ENCODE measurements at regions not wholly inside any gene's neighbourhood (a gene's known extent, or its start where the extent isn't known, plus 50 kb on each side); places are given as distances from the start of the nearest gene placed in this dataset.
"Not testable (repeated sequence)": the region's sequence is repeated elsewhere in the genome, so short reads cannot be mapped to it uniquely, and the experiment has no call there.

GRCh38 chr2:122267947-122268346 lies 512.5 kb downstream of the TSN start:
- no peaks in the 10 kb centered on the region for H3K9me3 Mint-ChIP-seq
- no peak overlapping the region for H3K4me3 Mint-ChIP-seq
- no peaks in the 10 kb centered on the region for H3K4me1 Mint-ChIP-seq
- no peak overlapping the region for H3K27ac Mint-ChIP-seq
- H3K27me3 Mint-ChIP-seq: no peaks in the 10 kb centered on the region
- no peaks in the 10 kb centered on the region for H3K36me3 Mint-ChIP-seq

GRCh38 chr2:122273785-122274419 lies 518.5 kb downstream of the TSN start:
- Mint-ChIP-seq H3K4me1 (no peaks in the 10 kb centered on the region), H3K4me3 (no peak overlapping the region), H3K27me3 (no peaks in the 10 kb centered on the region), H3K36me3 (no peaks in the 10 kb centered on the region), H3K27ac (no peak overlapping the region), H3K9me3 (no peaks in the 10 kb centered on the region)

GRCh38 chr2:122277956-122278355 lies 522.5 kb downstream of the TSN start:
- H3K9me3 Mint-ChIP-seq: peaks cover 4% of the 10 kb centered on the region
- no peaks in the 10 kb centered on the region for H3K27me3 Mint-ChIP-seq
- no peaks in the 10 kb centered on the region for H3K4me1 Mint-ChIP-seq
- H3K4me3 Mint-ChIP-seq: no peak overlapping the region
- H3K27ac Mint-ChIP-seq: no peak overlapping the region
- no peaks in the 10 kb centered on the region for H3K36me3 Mint-ChIP-seq

- no peaks in the 10 kb centered on the region for H3K4me1 Mint-ChIP-seq
Measured at GRCh38 chr2:122300758-122301157, 545.3 kb downstream of the TSN start.

GRCh38 chr2:122307763-122308162 lies 552.3 kb downstream of the TSN start:
- no peak overlapping the region for H3K4me3 Mint-ChIP-seq
- H3K9me3 Mint-ChIP-seq: peaks cover 4% of the 10 kb centered on the region
- H3K36me3 Mint-ChIP-seq: no peaks in the 10 kb centered on the region
- no peaks in the 10 kb centered on the region for H3K27me3 Mint-ChIP-seq
- no peak overlapping the region for H3K27ac Mint-ChIP-seq
- H3K4me1 Mint-ChIP-seq: no peaks in the 10 kb centered on the region

More at GRCh38 chr2:122300758-122301157, 545.3 kb downstream of the TSN start:
- Mint-ChIP-seq H3K27ac (no peak overlapping the region), H3K27me3 (no peaks in the 10 kb centered on the region), H3K4me3 (no peak overlapping the region), H3K9me3 (peaks cover 11% of the 10 kb centered on the region), H3K36me3 (no peaks in the 10 kb centered on the region)

- no peak overlapping the region for H3K4me3 Mint-ChIP-seq
- no peaks in the 10 kb centered on the region for H3K9me3 Mint-ChIP-seq
Measured at GRCh38 chr2:122315306-122315705, 559.9 kb downstream of the TSN start.

GRCh38 chr2:122319539-122320132 lies 564.2 kb downstream of the TSN start:
- H3K27me3 Mint-ChIP-seq: no peaks in the 10 kb centered on the region
- no peaks in the 10 kb centered on the region for H3K36me3 Mint-ChIP-seq
- no peaks in the 10 kb centered on the region for H3K9me3 Mint-ChIP-seq
- H3K4me1 Mint-ChIP-seq: no peaks in the 10 kb centered on the region
- H3K27ac Mint-ChIP-seq: no peak overlapping the region
- no peak overlapping the region for H3K4me3 Mint-ChIP-seq

More at GRCh38 chr2:122315306-122315705, 559.9 kb downstream of the TSN start:
- no peak overlapping the region for H3K27ac Mint-ChIP-seq
- no peaks in the 10 kb centered on the region for H3K4me1 Mint-ChIP-seq
- H3K27me3 Mint-ChIP-seq: no peaks in the 10 kb centered on the region
- H3K36me3 Mint-ChIP-seq: no peaks in the 10 kb centered on the region

- Mint-ChIP-seq H3K4me3 (no peak overlapping the region), H3K36me3 (no peaks in the 10 kb centered on the region), H3K27ac (no peak overlapping the region), H3K9me3 (no peaks in the 10 kb centered on the region), H3K4me1 (no peaks in the 10 kb centered on the region), H3K27me3 (no peaks in the 10 kb centered on the region)
Measured at GRCh38 chr2:122322815-122323214, 567.4 kb downstream of the TSN start.

- Mint-ChIP-seq H3K9me3 (no peaks in the 10 kb centered on the region), H3K4me3 (no peak overlapping the region), H3K27ac (no peak overlapping the region), H3K27me3 (no peaks in the 10 kb centered on the region), H3K4me1 (no peaks in the 10 kb centered on the region), H3K36me3 (no peaks in the 10 kb centered on the region)
Measured at GRCh38 chr2:122323927-122324326, 568.5 kb downstream of the TSN start.

- no peaks in the 10 kb centered on the region for H3K27me3 Mint-ChIP-seq
- no peaks in the 10 kb centered on the region for H3K36me3 Mint-ChIP-seq
- no peaks in the 10 kb centered on the region for H3K4me1 Mint-ChIP-seq
- H3K9me3 Mint-ChIP-seq: no peaks in the 10 kb centered on the region
- H3K27ac Mint-ChIP-seq: no peak overlapping the region
- no peak overlapping the region for H3K4me3 Mint-ChIP-seq
Measured at GRCh38 chr2:122326471-122326870, 571.0 kb downstream of the TSN start.

- no peaks in the 10 kb centered on the region for H3K27me3 Mint-ChIP-seq
- H3K9me3 Mint-ChIP-seq: no peaks in the 10 kb centered on the region
- H3K4me3 Mint-ChIP-seq: no peak overlapping the region
- H3K36me3 Mint-ChIP-seq: no peaks in the 10 kb centered on the region
- H3K27ac Mint-ChIP-seq: no peak overlapping the region
- no peaks in the 10 kb centered on the region for H3K4me1 Mint-ChIP-seq
Measured at GRCh38 chr2:122328816-122329215, 573.4 kb downstream of the TSN start.

GRCh38 chr2:122329278-122329677 lies 573.8 kb downstream of the TSN start:
- no peak overlapping the region for H3K4me3 Mint-ChIP-seq
- no peak overlapping the region for H3K27ac Mint-ChIP-seq
- H3K9me3 Mint-ChIP-seq: no peaks in the 10 kb centered on the region
- H3K4me1 Mint-ChIP-seq: no peaks in the 10 kb centered on the region
- H3K27me3 Mint-ChIP-seq: no peaks in the 10 kb centered on the region
- H3K36me3 Mint-ChIP-seq: no peaks in the 10 kb centered on the region

- H3K36me3 Mint-ChIP-seq: no peaks in the 10 kb centered on the region
- H3K27me3 Mint-ChIP-seq: peaks cover 1% of the 10 kb centered on the region
- no peak overlapping the region for H3K27ac Mint-ChIP-seq
- H3K4me1 Mint-ChIP-seq: no peaks in the 10 kb centered on the region
- H3K4me3 Mint-ChIP-seq: no peak overlapping the region
- H3K9me3 Mint-ChIP-seq: peaks cover 5% of the 10 kb centered on the region
Measured at GRCh38 chr2:122333932-122334331, 578.5 kb downstream of the TSN start.

GRCh38 chr2:122338000-122338399 lies 582.5 kb downstream of the TSN start:
- Mint-ChIP-seq H3K27ac (no peak overlapping the region), H3K4me3 (no peak overlapping the region), H3K9me3 (peaks cover 5% of the 10 kb centered on the region), H3K27me3 (peaks cover 1% of the 10 kb centered on the region), H3K36me3 (no peaks in the 10 kb centered on the region), H3K4me1 (no peaks in the 10 kb centered on the region)

- Mint-ChIP-seq H3K27ac (no peak overlapping the region), H3K36me3 (no peaks in the 10 kb centered on the region), H3K4me1 (no peaks in the 10 kb centered on the region), H3K4me3 (no peak overlapping the region), H3K9me3 (no peaks in the 10 kb centered on the region), H3K27me3 (no peaks in the 10 kb centered on the region)
Measured at GRCh38 chr2:122340246-122340645, 584.8 kb downstream of the TSN start.

- Mint-ChIP-seq H3K27ac (no peak overlapping the region), H3K27me3 (no peaks in the 10 kb centered on the region), H3K9me3 (no peaks in the 10 kb centered on the region), H3K36me3 (no peaks in the 10 kb centered on the region), H3K4me3 (no peak overlapping the region), H3K4me1 (no peaks in the 10 kb centered on the region)
Measured at GRCh38 chr2:122341007-122341406, 585.6 kb downstream of the TSN start.

- H3K27me3 Mint-ChIP-seq, H3K36me3 Mint-ChIP-seq, H3K27ac Mint-ChIP-seq, H3K4me1 Mint-ChIP-seq, H3K4me3 Mint-ChIP-seq: not testable (repeated sequence)
- peaks cover 11% of the 10 kb centered on the region for H3K9me3 Mint-ChIP-seq
Measured at GRCh38 chr2:122352151-122352550, 596.7 kb downstream of the TSN start.
